HG03442 (cell line): ENCODE measurements at regions not wholly inside any gene's neighbourhood (a gene's known extent, or its start where the extent isn't known, plus 50 kb on each side); places are given as distances from the start of the nearest gene placed in this dataset.

Source experiments
- ATAC-seq: cut with Tn5 transposase; IDR thresholded peaks from one replicate; pipeline ENCODE4 v1.9.1; 2021; ENCODE audit warnings: mild to moderate bottlenecking, moderate library complexity; ENCODE audit not compliant: unreplicated experiment

- ATAC-seq, result no peak
Observed at GRCh38 chr22:48644997-48645396, 1182.7 kb downstream of the BRD1 start.

- no peak for ATAC-seq
Observed at GRCh38 chr22:48644108-48644507, 1183.6 kb downstream of the BRD1 start.

GRCh38 chr22:48643066-48643731 lies 1184.5 kb downstream of the BRD1 start:
- no peak for ATAC-seq

- ATAC-seq, result no peak
Observed at GRCh38 chr22:48642550-48642949, 1185.1 kb downstream of the BRD1 start.

GRCh38 chr22:48641906-48642475 lies 1185.7 kb downstream of the BRD1 start:
- ATAC-seq, result no peak

- ATAC-seq, result no peak
Observed at GRCh38 chr22:48640890-48641841, 1186.5 kb downstream of the BRD1 start.

- no peak for ATAC-seq
Observed at GRCh38 chr22:48639896-48640748, 1187.6 kb downstream of the BRD1 start.

- no peak for ATAC-seq
Observed at GRCh38 chr22:48639021-48639795, 1188.5 kb downstream of the BRD1 start.

GRCh38 chr22:48637231-48637630 lies 1190.4 kb downstream of the BRD1 start:
- ATAC-seq, result no peak

- no peak for ATAC-seq
Observed at GRCh38 chr22:48636746-48637145, 1190.9 kb downstream of the BRD1 start.

- no peak for ATAC-seq
Observed at GRCh38 chr22:48635816-48636215, 1191.9 kb downstream of the BRD1 start.

- no peak for ATAC-seq
Observed at GRCh38 chr22:48635031-48635430, 1192.6 kb downstream of the BRD1 start.

- no peak for ATAC-seq
Observed at GRCh38 chr22:48633996-48634836, 1193.5 kb downstream of the BRD1 start.

- ATAC-seq, result no peak
Observed at GRCh38 chr22:48632646-48633246, 1194.9 kb downstream of the BRD1 start.

GRCh38 chr22:48631288-48631863 lies 1196.3 kb downstream of the BRD1 start:
- ATAC-seq, result no peak

- no peak for ATAC-seq
Observed at GRCh38 chr22:48630848-48631247, 1196.8 kb downstream of the BRD1 start.

GRCh38 chr22:48630433-48630754 lies 1197.3 kb downstream of the BRD1 start:
- no peak for ATAC-seq

- no peak for ATAC-seq
Observed at GRCh38 chr22:48629631-48630432, 1197.8 kb downstream of the BRD1 start.
